H1 (cell line): ENCODE measurements at regions not wholly inside any gene's neighbourhood (a gene's known extent, or its start where the extent isn't known, plus 50 kb on each side); places are given as distances from the start of the nearest gene placed in this dataset.

Experiments used
- CTCF ChIA-PET: fragments of 300-600 bp; sonication (Branson Sonifier 250); formaldehyde crosslinking; loops from one replicate; lab custom pipeline; 2021; ENCODE audit not compliant: partially characterized antibody; lab: Charles Lee
- POLR2A ChIA-PET: fragments of 300-600 bp; sonication (Branson Sonifier 250); formaldehyde crosslinking; loops from one replicate; lab custom pipeline; 2021; ENCODE audit warnings: inconsistent platforms; ENCODE audit not compliant: partially characterized antibody; lab: Charles Lee
- DNase-seq, 2 experiments: peaks; one replicate each; pipeline versions ENCODE4 v3.0.0 to v3.0.0-alpha.2; 2010 to 2022; ENCODE audit warnings: low spot score in 2 of 2, low read depth in 1 of 2, mixed read lengths in 1 of 2
- FAIRE-seq: peaks from 2 replicates; lab custom pipeline; 2011; peaks lifted over from hg19 to GRCh38; lab: Jason Lieb, UNC
- H2AFZ ChIP-seq: 2 replicates; pipeline ENCODE4 v1.8.1; 2012; ENCODE audit warnings: low read length, inconsistent platforms
- H2AK5ac ChIP-seq: 2 replicates; pipeline ENCODE4 v1.6.1; 2013; ENCODE audit warnings: low read depth, low read length
- H2BK120ac ChIP-seq: replicated peaks from 2 replicates; pipeline ENCODE3; 2013; ENCODE audit warnings: low read depth, low read length, inconsistent platforms
- H2BK12ac ChIP-seq: 2 replicates; pipeline ENCODE4 v1.6.1; 2013; ENCODE audit warnings: low read depth, low read length
- H2BK15ac ChIP-seq: 2 replicates; pipeline ENCODE4 v1.6.1; 2013; ENCODE audit warnings: low read length
- H2BK20ac ChIP-seq: 2 replicates; pipeline ENCODE4 v1.6.1; 2013; ENCODE audit warnings: low read length
- H2BK5ac ChIP-seq: 2 replicates; pipeline ENCODE4 v1.6.1; 2013; ENCODE audit warnings: low read depth, low read length
- H3K14ac ChIP-seq: 2 replicates; pipeline ENCODE4 v1.6.1; 2013; ENCODE audit warnings: inconsistent platforms; ENCODE audit not compliant: insufficient read length
- H3K18ac ChIP-seq: 2 replicates; pipeline ENCODE4 v1.6.1; 2013; ENCODE audit warnings: low read length; ENCODE audit errors: extremely low read depth
- H3K23ac ChIP-seq: 2 replicates; pipeline ENCODE4 v1.6.1; 2013; ENCODE audit warnings: inconsistent platforms; ENCODE audit not compliant: insufficient read length
- H3K23me2 ChIP-seq: 2 replicates; pipeline ENCODE4 v1.6.1; 2013; ENCODE audit warnings: low read depth, low read length
- H3K27ac ChIP-seq: 2 replicates; pipeline ENCODE4 v1.6.1; 2011; ENCODE audit warnings: low read depth, low read length, inconsistent platforms
- H3K27me3 ChIP-seq, 4 experiments: replicated peaks in 1 of 4; 1 replicate in 1 of 4; 2 replicates in 3 of 4; pipeline versions ENCODE4 v1.6.1 to v1.8.1; 2011 to 2013; ENCODE audit warnings: low read length in 3 of 4, mild to moderate bottlenecking in 3 of 4, inconsistent platforms in 2 of 4, mixed read lengths in 2 of 4, moderate library complexity in 1 of 4; ENCODE audit not compliant: control insufficient read depth in 3 of 4, insufficient read depth in 3 of 4; ENCODE audit errors: extremely low read depth in 1 of 4
- H3K36me3 ChIP-seq, 4 experiments: 2 replicates each; pipeline versions ENCODE4 v1.6.1 to v1.8.1; 2011 to 2013; ENCODE audit warnings: mild to moderate bottlenecking in 4 of 4, low read length in 3 of 4, moderate library complexity in 2 of 4, control low read depth in 1 of 4, inconsistent platforms in 1 of 4; ENCODE audit not compliant: insufficient read depth in 4 of 4, control insufficient read depth in 2 of 4
- H3K4ac ChIP-seq: replicated peaks from 2 replicates; pipeline ENCODE3; 2013; ENCODE audit warnings: low read length, low read depth, mixed read lengths, inconsistent platforms; ENCODE audit not compliant: insufficient read length
- H3K4me1 ChIP-seq, 4 experiments: replicated peaks in 1 of 4; 1 replicate in 1 of 4; 2 replicates in 3 of 4; pipeline versions ENCODE4 v1.6.1 to v1.8.1; 2011 to 2013; ENCODE audit warnings: low read length in 3 of 4, inconsistent platforms in 2 of 4, mixed read lengths in 1 of 4; ENCODE audit not compliant: insufficient read depth in 4 of 4, control insufficient read depth in 3 of 4
- H3K4me2 ChIP-seq, 2 experiments: 2 replicates each; pipeline versions ENCODE4 v1.6.1 to v1.8.1; 2011 to 2013; ENCODE audit warnings: low read depth in 2 of 2, low read length in 2 of 2, control low read depth in 1 of 2, inconsistent platforms in 1 of 2, mild to moderate bottlenecking in 1 of 2; ENCODE audit not compliant: insufficient read depth in 1 of 2
- H3K4me3 ChIP-seq, 4 experiments: fragments of 200-600, 300-600 bp in 1 of 4; sonication (generic), shearing (Covaris generic), sonication (Bioruptor Twin) in 1 of 4; 2 replicates each; pipeline versions ENCODE4 v1.5.1 to v1.8.1; 2011 to 2016; ENCODE audit warnings: low read length in 4 of 4, low read depth in 3 of 4, control low read depth in 2 of 4, inconsistent platforms in 2 of 4, mild to moderate bottlenecking in 2 of 4, mixed read lengths in 1 of 4, moderate library complexity in 1 of 4; ENCODE audit not compliant: insufficient read depth in 2 of 4; ENCODE audit errors: extremely low read depth in 1 of 4
- H3K56ac ChIP-seq: replicated peaks from 2 replicates; pipeline ENCODE3; 2013; ENCODE audit warnings: low read depth, mild to moderate bottlenecking, mixed read lengths, low read length, inconsistent platforms; ENCODE audit not compliant: insufficient read length
- H3K79me1 ChIP-seq: 2 replicates; pipeline ENCODE4 v1.6.1; 2013; ENCODE audit warnings: low read depth, low read length, control low read depth
- H3K79me2 ChIP-seq, 2 experiments: 2 replicates each; pipeline versions ENCODE4 v1.6.1 to v1.8.1; 2012 to 2013; ENCODE audit warnings: low read length in 2 of 2, mild to moderate bottlenecking in 2 of 2, inconsistent platforms in 1 of 2; ENCODE audit not compliant: insufficient read depth in 2 of 2, control insufficient read depth in 1 of 2
- H3K9ac ChIP-seq, 4 experiments: replicated peaks in 1 of 4; 1 replicate in 1 of 4; 2 replicates in 3 of 4; pipeline versions ENCODE4 v1.6.1 to v1.8.1; 2011 to 2013; ENCODE audit warnings: low read depth in 3 of 4, low read length in 3 of 4, control low read depth in 2 of 4, mild to moderate bottlenecking in 2 of 4, moderate library complexity in 2 of 4, inconsistent platforms in 1 of 4; ENCODE audit errors: extremely low read depth in 1 of 4
- H3K9me3 ChIP-seq, 2 experiments: 2 replicates each; pipeline versions ENCODE4 v1.6.1 to v1.8.1; 2012 to 2013; ENCODE audit warnings: mild to moderate bottlenecking in 2 of 2, moderate library complexity in 2 of 2, control low read depth in 1 of 2, inconsistent platforms in 1 of 2, low read depth in 1 of 2, low read length in 1 of 2, mixed read lengths in 1 of 2; ENCODE audit not compliant: insufficient read depth in 2 of 2
- H4K20me1 ChIP-seq, 2 experiments: replicated peaks in 1 of 2; 2 replicates each; pipeline versions ENCODE3 to v1.8.1; 2011 to 2013; ENCODE audit warnings: inconsistent platforms in 2 of 2, low read length in 2 of 2, mild to moderate bottlenecking in 1 of 2; ENCODE audit not compliant: insufficient read depth in 2 of 2, control insufficient read depth in 1 of 2
- H4K5ac ChIP-seq: 2 replicates; pipeline ENCODE4 v1.6.1; 2013; ENCODE audit warnings: low read length, low read depth, mixed read lengths, inconsistent platforms; ENCODE audit not compliant: insufficient read length
- H4K8ac ChIP-seq: 2 replicates; pipeline ENCODE4 v1.8.0; 2013; ENCODE audit warnings: mild to moderate bottlenecking, moderate library complexity, low read length, inconsistent platforms; ENCODE audit not compliant: insufficient read depth; ENCODE audit errors: extremely low read depth
- H4K91ac ChIP-seq: replicated peaks from 2 replicates; pipeline ENCODE3; 2013; ENCODE audit warnings: low read length, mixed read lengths, inconsistent platforms; ENCODE audit not compliant: insufficient read length
- CBX8 ChIP-seq: fragments of 300-800, 300-1000 bp; sonication (generic); IDR thresholded peaks from 2 replicates; pipeline ENCODE4 v1.7.1; 2016; ENCODE audit warnings: low read depth, low read length, borderline replicate concordance
- CREB1 ChIP-seq: IDR thresholded peaks from 2 replicates; pipeline ENCODE4 v1.6.1; 2012; ENCODE audit warnings: inconsistent platforms
- E2F6 ChIP-seq: IDR thresholded peaks from 2 replicates; pipeline ENCODE4 v1.6.1; 2012; ENCODE audit warnings: inconsistent platforms
- MAX ChIP-seq: IDR thresholded peaks from 2 replicates; pipeline ENCODE4 v1.6.1; 2012; ENCODE audit warnings: inconsistent platforms
- RFX5 ChIP-seq: IDR thresholded peaks from 2 replicates; pipeline ENCODE4 v1.6.1; 2011; ENCODE audit warnings: low read depth, low read length, improper control_type of control experiment, borderline replicate concordance
- RNF2 ChIP-seq: fragments of 200-900, 300-1000 bp; sonication (generic); IDR thresholded peaks from 2 replicates; pipeline ENCODE4 v1.7.1; 2016; ENCODE audit warnings: borderline replicate concordance, low read depth, mild to moderate bottlenecking, antibody characterized with exemption, low read length; ENCODE audit not compliant: poor library complexity, severe bottlenecking; ENCODE audit errors: missing control alignments
- ZNF274 ChIP-seq: IDR thresholded peaks from 2 replicates; pipeline ENCODE4 v1.7.0; 2012; ENCODE audit warnings: low read length, borderline replicate concordance; ENCODE audit errors: extremely low read depth
- WGBS, 2 experiments: shearing (Covaris generic) in 1 of 2; methylation state at CpG; one replicate each; pipeline versions ENCODE4 v1.1.6 to v1.1.7; 2013 to 2015; ENCODE audit warnings: low lambda C conversion rate in 2 of 2, mixed read lengths in 2 of 2, inconsistent platforms in 1 of 2, low coverage in 1 of 2, missing lambda C conversion rate in 1 of 2; ENCODE audit not compliant: insufficient replicate concordance in 2 of 2, insufficient coverage in 1 of 2, insufficient read length in 1 of 2; ENCODE audit errors: extremely low coverage in 1 of 2, missing lambda C conversion rate in 1 of 2; 5-methylcytosine and 5-hydroxymethylcytosine counted together

GRCh38 chr10:3482200-3482993 is 302.6 kb downstream of the KLF6 start:
- H3K4me2 ChIP-seq, result no peak overlapping the region; a peak in 1 of 4 replicates
- H3K27me3 ChIP-seq, result no peaks in the 10 kb centered on the region
- ChIA-PET POLR2A (no interaction called here), CTCF (interaction anchor here (0.9 to 1.2 kb wide), 2 partner anchors 8 to 250 kb away, joined by 3 read pairs; no protein-coding TSS in a partner anchor)
- H3K56ac ChIP-seq, result no peak overlapping the region
- H2AFZ ChIP-seq, result 0 out of 2 replicates have a peak overlapping the region, but pooled peaks have one; percentile 40
- H3K23ac ChIP-seq, result no peak overlapping the region
- no peak overlapping the region for H3K27ac ChIP-seq
- H3K4me3 ChIP-seq, result no peak overlapping the region
- H3K23me2 ChIP-seq, result no peaks in the 10 kb centered on the region
- H4K8ac ChIP-seq, result no peak overlapping the region
- H3K4ac ChIP-seq, result no peak overlapping the region
- H3K79me2 ChIP-seq, result no peaks in the 10 kb centered on the region
- H2BK20ac ChIP-seq, result no peak overlapping the region
- H4K20me1 ChIP-seq, result no peaks in the 10 kb centered on the region
- no peaks in the 10 kb centered on the region for H3K79me1 ChIP-seq
- no peak overlapping the region for H2BK15ac ChIP-seq
- FAIRE-seq (no peak), DNase-seq (no peak)
- H2BK120ac ChIP-seq, result no peak overlapping the region
- no peak overlapping the region for H3K14ac ChIP-seq
- no peaks in the 10 kb centered on the region for H3K36me3 ChIP-seq
- no peak overlapping the region for H2BK5ac ChIP-seq
- no peak overlapping the region for H3K9ac ChIP-seq
- WGBS, 2 experiments, result 84% methylated on average over 17 of the region's 17 CpGs; no CpG with 5 or more reads in 1 of the 2 experiments
- no peaks in the 10 kb centered on the region for H3K9me3 ChIP-seq
- H3K18ac ChIP-seq, result no peak overlapping the region
- H2BK12ac ChIP-seq, result no peak overlapping the region
- no peak overlapping the region for H4K91ac ChIP-seq
- no peak for TF ChIP-seq ZNF274
- TF ChIP-seq MAX, result no peak
- no peak for TF ChIP-seq RNF2
- TF ChIP-seq E2F6, result no peak
- peak; percentile 51; the same call in 1 of the 2 replicates for TF ChIP-seq CREB1
- TF ChIP-seq CBX8, result no peak
- TF ChIP-seq RFX5, result no peak
- H4K5ac ChIP-seq, result no peak overlapping the region
- H3K4me1 ChIP-seq, result peaks cover 0 to 2% (median 2%) of the 10 kb centered on the region in 4 experiments; a peak in 2 of 7 replicates
- H2AK5ac ChIP-seq, result no peak overlapping the region
